ENCODE measurements at regions not wholly inside any gene's neighbourhood (a gene's known extent, or its start where the extent isn't known, plus 50 kb on each side); places are given as distances from the start of the nearest gene placed in this dataset.
"Not testable (repeated sequence)": the region's sequence is repeated elsewhere in the genome, so short reads cannot be mapped to it uniquely, and the experiment has no call there.

DNA sequence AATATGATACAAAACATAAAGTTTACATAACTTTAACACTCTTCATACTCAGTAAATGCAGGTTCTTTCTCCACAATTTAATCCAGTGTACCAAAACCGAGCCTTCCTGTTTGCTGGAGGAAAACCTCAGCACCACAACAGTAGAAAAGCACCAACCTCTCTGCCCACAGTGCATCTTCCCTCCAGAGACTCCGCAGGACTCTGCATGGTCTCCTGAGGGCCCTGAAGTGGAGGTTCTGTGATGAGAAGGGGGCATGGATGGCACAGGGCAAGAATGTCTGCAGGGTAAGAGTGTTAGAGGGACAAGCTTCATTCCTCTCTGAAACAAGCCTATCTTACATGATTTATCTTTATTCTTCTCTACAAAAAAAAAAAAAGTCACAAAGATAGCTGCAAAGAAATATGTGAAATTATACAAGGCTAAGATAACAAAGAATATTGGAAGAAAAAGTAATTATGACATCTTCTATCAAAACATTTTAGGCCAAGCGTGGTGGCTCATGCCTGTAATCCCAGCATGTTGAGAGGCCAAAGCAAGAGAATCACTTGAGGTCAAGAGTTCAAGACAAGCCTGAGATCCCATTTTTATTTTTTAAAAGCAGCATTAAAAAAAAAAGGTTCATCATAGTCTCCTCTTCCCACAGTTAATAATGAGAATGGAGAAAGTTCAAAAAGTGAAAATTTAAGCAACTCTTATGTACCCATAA, 102.0 kb downstream of the VPREB1 start:
- no peak for DNase-seq (ENCODE audit: low read depth)

DNA sequence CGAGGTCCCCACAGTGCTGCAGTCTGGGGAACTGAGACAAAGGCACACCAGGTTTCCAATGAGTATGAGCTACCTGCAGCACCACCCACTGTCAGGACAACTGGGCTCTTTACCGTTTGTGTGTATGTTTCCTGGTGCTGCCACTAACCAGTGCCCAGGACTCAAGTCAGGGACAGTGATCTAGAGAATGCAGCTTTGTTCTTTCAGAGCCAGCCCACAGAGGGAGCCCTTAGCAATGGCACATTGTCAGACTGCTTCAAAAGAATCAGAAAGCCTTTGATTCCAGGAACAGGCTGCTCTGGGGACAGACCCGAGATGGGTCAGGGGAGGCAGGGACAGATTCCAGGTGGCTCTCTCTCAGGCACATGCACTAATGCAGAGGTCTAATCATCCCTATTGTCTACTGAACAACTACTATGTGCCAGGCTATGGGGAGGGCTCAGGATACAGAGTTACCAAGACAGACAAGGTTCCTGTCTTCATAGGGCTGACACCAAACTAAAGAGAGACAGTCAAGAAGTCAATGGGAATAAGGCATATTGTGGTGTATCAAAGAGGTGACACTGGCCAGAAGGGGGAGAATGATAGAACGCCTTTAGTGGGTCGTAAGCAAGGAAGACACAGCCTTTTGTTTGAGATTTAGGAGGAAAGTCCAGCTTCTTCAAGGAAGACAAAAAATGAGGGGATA, 103.7 kb downstream of the VPREB1 start:
- no peak for DNase-seq (ENCODE audit: low read depth)

DNA sequence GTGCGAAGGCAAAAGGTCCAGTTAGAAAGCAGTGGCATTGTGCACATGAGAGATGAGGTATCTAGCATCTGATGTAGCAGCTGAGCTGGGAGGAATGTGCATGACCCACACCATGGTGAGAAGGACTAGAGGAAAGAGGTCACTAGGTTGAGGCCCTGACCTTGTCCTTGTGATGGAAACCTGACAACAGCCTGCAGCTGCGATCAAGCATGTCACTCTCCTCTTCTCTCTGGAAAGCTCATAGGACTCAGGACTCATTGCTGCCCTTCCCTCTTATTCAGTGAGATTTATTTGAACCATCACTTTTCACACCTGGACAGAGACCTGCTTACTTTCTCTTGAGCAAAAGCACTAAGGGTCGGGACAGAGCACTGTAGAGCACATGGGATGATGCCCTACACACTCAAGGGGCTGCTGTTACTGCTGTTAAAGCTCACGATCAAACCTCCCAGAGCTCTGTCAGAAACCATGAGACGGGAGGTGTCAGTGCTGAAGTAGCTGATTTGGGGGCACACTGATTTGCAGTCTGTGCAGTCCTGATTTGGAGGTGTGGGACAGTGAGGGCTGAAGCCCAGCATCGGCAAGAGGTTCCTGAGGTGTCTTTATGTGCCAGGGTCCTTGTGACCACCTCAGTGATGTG, 104.3 kb downstream of the VPREB1 start:
- no peak for DNase-seq (ENCODE audit: low read depth)

GRCh38 chr22:22349455-22349836, 104.9 kb downstream of the VPREB1 start:
- no peak for DNase-seq (ENCODE audit: low read depth)

DNA sequence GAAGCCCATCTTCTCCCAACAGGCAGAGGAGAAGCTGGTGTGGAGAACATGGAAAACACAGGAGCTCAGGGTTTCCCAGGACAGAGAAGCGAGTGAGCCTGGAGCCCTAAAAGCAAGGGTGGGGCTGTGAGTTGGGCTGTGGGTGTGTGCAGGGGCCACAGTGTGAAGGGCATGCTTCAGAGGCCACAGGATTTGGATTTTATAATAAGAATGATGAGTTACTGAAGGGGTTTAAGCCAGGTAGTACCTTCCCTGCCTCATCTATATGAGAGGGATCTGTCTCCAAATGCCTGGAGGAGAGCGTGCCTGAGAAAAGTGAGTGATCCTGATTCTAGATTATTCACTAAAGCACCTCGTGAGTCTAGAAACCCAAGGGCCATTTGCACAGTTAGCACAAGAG, 106.8 kb downstream of the VPREB1 start:
- no peak for DNase-seq (ENCODE audit: low read depth)

DNA sequence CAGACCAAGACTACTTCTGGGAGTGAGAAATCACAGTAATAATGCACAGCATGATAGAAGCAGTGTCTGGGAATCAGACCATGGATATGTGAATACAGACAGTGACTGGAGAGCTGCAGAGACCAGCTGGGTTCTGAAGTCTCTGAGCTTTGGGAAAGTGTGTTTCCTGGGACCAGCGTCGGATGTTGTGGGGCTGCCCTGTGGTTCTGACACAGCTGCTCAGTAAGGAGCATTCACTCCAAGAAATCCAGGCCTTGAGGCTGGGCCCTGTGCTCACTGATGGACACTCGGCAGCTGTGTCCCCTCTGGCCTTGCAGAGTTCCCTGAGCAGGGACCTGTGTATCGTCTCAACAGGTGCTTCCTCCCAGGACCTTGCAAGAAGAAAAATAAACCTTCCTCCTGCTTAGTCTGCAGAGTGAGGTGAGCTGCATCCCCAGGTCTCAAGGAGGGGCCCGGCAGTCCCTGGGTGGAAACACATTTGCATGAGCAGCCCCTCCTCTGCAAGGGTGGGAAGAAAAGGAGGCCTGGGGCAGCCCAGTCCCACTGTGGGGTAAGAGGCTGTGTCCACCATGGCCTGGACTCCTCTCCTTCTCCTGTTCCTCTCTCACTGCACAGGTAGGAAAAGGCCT, 107.9 kb downstream of the VPREB1 start:
- DNase-seq (ENCODE audit: low read depth): no peak

DNA sequence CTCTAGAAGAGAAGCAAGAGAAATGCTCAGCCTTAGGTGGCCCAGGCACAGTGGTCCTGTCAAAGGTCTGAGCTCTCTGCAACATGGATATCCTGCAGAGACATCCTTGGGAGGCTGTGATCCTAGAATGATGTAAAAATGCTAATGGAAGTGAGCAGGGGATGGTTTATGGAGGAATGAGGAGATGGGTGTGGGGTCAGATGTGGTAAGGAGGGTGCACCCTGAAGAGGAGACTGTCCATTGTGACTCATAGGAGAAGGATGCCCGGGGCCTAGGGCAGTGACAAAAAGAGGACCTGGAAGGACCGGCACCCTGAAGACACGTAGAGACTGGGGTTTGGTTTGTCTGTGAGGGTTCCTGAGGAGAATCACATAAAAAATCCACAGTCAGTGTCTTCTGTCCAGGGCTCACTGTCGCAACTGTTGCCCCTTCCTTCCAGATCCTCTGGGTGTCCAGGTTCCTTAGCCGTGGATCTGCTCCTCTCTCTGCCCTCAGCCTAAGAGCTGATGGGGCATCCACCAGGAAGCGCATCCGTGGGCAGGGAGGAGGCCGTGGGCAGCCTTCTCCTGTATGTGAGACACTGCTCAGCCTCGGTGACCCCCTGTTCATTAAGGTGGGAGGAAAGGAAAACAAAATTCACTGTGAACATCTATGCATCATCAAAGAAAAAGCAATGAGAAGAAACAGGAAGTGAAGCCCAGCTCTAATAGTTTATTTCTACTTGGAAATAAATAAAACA, 110.7 kb downstream of the VPREB1 start:
- DNase-seq (ENCODE audit: low read depth): no peak

DNA sequence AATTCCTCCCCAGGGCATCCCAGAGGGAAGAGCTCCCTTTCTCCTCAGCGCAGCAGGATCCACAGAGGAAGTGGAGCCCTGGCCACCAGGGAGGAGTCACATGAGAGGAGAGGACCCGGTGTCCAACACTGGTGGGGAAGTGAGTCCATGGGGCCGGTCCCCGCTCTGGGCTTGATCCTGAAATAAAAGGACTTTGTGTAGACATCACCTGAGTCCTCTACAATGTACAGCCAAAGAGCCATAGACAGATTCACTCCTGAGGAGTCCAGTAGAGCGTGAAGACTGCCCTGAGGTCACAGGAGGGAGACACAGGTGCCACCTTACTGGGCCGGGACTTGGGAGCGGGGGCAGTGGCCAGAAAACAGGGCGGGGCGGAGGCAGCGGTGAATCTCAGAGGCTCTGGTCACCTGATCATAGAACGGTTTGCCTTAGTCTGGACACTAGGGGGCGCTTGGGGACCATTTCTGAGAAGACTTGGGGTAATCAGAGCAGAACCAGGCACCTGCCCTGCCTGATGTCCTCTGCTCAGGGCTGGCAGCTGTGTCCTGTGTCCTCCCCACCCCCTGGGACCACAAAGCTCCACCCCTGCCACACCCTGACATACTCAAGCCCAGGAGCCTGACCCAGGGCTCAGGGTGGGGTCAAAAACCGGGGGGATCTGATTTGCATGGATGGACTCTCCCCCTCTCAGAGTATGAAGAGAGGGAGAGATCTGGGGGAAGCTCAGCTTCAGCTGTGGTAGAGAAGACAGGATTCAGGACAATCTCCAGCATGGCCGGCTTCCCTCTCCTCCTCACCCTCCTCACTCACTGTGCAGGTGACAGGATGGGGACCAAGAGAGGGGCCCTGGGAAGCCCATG, 112.7 kb downstream of the VPREB1 start:
- peak; percentile 9 for DNase-seq (ENCODE audit: low read depth)

DNA sequence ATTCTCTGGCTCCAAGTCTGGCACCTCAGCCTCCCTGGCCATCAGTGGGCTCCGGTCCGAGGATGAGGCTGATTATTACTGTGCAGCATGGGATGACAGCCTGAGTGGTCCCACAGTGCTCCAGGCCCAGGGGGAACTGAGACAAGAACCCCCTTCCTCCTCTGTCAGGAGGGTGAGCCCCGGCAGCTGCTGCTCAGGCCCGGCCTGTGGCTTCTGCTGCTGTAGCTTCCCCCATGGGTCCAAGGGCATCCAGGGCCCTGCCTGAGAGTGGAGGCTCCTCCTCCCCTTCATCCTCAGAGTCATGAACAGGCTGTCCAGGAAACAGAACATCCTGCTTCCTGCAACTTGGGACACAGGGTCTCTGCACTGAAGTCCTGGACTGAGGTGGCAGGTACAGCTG, 113.6 kb downstream of the VPREB1 start:
- no peak for DNase-seq (ENCODE audit: low read depth)

- no peak for DNase-seq (ENCODE audit: low read depth)
These were observed 114.1 kb downstream of the VPREB1 start for GRCh38 chr22:22358686-22359085.

DNA sequence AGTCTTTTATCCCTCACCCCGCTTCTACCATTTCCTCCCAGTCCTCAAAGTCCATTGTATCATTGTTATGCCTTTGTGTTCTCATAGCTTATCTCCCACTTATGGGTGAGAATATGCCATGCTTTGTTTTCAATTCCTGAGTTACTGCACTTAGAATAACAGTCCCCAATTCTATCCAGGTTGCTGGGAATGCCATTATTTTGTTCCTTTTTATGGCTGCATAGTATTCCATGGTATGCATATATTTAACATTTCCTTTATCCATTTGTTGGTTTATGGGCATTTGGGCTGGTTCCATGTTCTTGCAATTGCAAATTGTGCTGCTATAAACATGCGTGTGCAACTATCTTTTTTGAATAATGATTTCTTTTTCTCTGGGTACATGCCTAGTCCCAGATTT, 114.9 kb downstream of the VPREB1 start:
- DNase-seq (ENCODE audit: low read depth): no peak

DNA sequence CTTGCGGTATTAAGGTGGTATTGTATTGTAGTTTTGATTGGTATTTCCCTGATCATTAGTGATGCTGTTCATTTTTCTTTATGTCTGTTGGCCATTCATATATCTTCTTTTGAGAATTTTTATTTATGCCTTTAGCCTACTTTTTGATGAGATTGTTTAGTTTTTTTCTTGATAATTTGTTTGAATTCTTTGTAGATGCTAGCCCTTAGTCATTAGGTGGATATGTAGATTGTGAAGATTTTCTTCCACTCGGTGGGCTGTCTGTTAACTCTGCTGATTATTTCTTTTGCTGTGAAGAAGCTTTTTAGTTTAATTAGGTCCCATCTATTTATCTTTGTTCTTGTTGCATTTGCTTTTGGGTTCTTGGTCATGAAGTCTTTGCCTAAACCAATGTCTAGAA, 115.4 kb downstream of the VPREB1 start:
- no peak for DNase-seq (ENCODE audit: low read depth)

DNA sequence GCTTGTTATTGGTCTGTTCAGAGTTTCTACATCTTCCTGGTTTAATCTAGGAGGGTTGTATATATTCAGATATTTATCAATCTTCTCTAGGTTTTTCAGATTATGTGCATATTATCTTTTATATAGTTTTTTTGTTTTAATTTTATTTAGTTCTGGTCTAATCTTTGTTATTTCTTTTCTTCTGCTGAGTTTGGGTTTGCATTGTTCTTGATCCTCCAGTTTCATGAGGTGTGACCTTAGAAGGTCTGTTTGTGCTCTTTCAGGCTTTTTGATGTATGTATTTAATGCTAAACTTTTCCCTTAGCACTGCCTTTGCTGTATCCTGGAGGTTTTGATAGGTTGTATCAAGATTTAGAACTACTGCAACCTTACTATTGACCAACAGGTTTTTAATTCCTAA, 117.7 kb downstream of the VPREB1 start:
- no peak for DNase-seq (ENCODE audit: low read depth)

- no peak for DNase-seq (ENCODE audit: low read depth)
These were observed 118.3 kb downstream of the VPREB1 start for GRCh38 chr22:22362936-22363335.

DNA sequence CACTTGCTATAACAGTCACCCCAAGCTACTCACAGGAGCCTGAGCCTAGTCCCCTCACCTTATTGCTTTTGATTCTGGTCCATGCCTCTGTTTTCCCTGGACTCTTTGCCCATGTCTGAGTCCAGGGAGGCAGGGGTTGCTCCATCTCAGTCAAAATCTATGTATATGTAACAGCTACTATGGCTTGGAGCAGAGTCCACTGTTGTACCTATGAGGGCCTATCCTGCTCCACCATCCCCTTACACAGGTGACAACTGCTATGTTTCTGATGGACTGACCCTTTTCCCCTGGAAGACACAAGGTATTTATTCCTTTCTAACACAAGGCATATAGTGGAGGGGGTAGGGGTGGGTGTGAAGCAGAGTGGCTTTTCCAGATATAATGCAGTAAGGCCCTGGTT, 119.6 kb downstream of the VPREB1 start:
- DNase-seq (ENCODE audit: low read depth): no peak

DNA sequence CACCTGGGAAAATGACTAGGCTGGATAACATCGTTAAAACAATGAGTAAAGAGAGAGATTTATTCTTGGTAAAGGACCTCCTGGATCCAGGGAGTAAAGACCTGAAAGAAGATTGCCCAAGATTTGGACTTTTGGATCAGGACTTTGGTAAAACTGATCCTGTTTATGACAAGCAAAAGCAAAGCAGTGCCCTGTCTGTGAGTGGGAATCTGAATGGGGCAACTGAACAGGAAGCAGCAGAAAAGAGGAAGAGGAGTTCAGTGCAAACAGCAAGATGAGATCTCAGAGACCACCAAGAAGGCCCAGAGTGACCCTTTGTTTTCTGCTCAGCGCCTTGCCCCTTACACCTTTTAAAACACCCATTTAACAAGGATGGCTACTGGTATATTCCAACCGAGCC, 122.0 kb downstream of the VPREB1 start:
- DNase-seq (ENCODE audit: low read depth): no peak

GRCh38 chr22:22368516-22368915, 123.9 kb downstream of the VPREB1 start:
- DNase-seq (ENCODE audit: low read depth): no peak

- not testable (repeated sequence) for DNase-seq (ENCODE audit: low read depth)
These were observed 124.8 kb downstream of the VPREB1 start for GRCh38 chr22:22369219-22369963.

DNA sequence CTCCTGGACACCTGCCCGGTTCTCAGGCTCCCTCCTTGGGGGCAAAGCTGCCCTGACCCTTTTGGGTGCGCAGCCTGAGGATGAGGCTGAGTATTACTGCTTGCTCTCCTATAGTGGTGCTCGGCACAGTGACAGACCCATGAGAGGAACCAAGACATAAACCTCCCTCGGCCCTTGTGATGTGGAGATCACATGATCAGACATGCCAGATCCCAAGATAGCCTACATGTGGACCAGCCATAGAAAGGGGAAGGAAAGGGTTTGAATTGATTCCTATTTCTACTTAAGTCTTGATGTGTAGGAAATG, 125.3 kb downstream of the VPREB1 start:
- DNase-seq (ENCODE audit: low read depth): no peak

GRCh38 chr22:22371031-22371541, 126.5 kb downstream of the VPREB1 start:
- DNase-seq (ENCODE audit: low read depth): no peak

DNA sequence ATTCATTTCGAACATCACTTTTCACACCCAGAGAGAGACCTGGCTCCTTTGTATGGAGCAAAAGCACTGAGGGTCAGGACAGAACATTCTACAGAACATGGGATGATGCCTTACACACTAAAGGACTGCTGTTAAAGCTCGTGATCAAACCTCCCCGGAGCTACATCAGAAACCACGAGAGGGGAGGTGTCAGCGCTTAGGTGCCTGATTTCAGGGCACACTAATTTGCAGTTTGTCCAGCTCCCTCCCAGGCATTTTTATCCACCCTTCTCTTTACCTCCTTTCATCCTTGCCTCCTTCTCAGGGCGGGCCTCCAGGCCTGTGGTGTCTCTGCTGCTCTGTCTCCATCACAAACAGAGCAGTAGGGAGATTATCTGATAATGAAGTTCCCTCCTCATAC, 127.5 kb downstream of the VPREB1 start:
- no peak for DNase-seq (ENCODE audit: low read depth)

All from HS-27A (cell line).